ENCODE measurements at regions not wholly inside any gene's neighbourhood (a gene's known extent, or its start where the extent isn't known, plus 50 kb on each side); places are given as distances from the start of the nearest gene placed in this dataset.

DNA sequence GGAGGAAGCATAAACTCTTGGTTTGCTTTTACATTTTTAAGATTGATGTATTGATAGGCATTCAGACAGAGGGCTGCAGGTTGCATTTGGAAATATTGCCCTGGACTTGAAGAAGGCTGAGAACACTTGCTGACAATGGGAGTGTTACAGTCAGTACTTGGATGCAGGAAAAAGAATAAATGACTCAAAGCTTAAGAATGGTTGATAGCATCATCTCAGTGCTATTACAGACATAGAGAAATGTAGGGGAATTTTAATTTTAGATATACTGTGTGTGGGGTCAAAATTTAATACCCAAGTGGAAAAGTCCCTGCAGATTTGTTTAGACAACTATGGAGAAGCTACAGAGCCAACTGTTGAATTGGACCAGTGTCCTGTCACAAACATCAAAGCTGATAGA is 101.1 kb downstream of the ISL1 start:
- POLR2A ChIA-PET: interaction anchor here (0.7 kb wide), 1 partner anchor 9 kb away, joined by 5 read pairs; no protein-coding TSS in a partner anchor
- Histone ChIP-seq H3K36me3 (ENCODE audit: control insufficient read depth, insufficient read depth, low read length) (no peaks in the 10 kb centered on the region), H3K4me3 (ENCODE audit: low read depth, low read length) (no peak overlapping the region), H3K27me3 (ENCODE audit: control insufficient read depth, insufficient read depth, low read length) (no peaks in the 10 kb centered on the region)
- DNase-seq (ENCODE audit: low read depth): no peak
- CTCF ChIA-PET: interaction anchor here (0.6 kb wide), 1 partner anchor 976 kb away, joined by 3 read pairs; no protein-coding TSS in a partner anchor
- no peak for TF ChIP-seq CTCF (IDR thresholded peaks at IDR 0.05; ENCODE audit: insufficient read depth, low read depth, low read length)

DNA sequence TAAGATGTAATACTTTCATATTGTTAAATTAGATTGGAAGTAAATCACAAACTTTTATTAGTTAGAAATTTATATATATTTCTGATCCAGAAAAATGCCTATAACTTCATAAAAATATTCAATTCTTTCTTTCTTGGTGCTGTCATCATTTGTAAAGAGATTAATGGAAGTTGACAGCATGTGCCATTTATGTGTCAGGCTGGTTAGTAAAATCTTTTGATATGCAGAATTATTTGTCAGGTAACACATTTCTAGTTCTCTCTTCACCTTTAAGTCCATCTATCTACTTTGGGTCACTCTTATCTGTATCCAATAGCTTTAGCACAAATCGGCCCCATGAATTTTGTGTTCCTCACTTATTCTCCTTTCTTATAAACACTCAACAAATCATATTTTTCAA is 102.9 kb downstream of the ISL1 start:
- no peak for TF ChIP-seq CTCF (IDR thresholded peaks at IDR 0.05; ENCODE audit: insufficient read depth, low read depth, low read length)
- H3K4me3 ChIP-seq (ENCODE audit: low read depth, low read length): no peak overlapping the region
- ChIA-PET POLR2A (no interaction called here), CTCF (no interaction called here)
- DNase-seq (ENCODE audit: low read depth): no peak
- H3K27me3 ChIP-seq (ENCODE audit: control insufficient read depth, insufficient read depth, low read length): no peaks in the 10 kb centered on the region
- H3K36me3 ChIP-seq (ENCODE audit: control insufficient read depth, insufficient read depth, low read length): no peaks in the 10 kb centered on the region

DNA sequence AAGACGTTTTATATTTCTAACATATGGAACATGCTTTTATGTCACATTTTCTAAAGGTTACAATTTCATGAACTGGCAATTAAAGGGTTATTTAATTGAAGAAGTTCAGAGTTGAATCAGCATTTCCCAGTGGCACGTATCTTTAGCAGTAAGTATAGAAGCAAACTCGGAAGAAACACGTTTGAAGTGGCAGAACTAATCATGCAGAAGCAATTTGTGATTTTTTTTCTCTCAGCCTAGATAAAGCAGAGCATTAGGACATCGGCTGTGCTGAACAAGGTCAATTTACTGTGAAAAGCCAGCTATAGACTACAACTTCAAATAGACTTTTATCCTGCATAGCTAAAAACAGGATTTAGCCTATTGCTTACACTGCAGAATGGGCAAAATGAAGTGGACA is 104.7 kb downstream of the ISL1 start:
- DNase-seq (ENCODE audit: low read depth): no peak
- H3K36me3 ChIP-seq (ENCODE audit: control insufficient read depth, insufficient read depth, low read length): no peaks in the 10 kb centered on the region
- CTCF ChIA-PET: interaction anchor here (1.5 kb wide), 1 partner anchor 20 kb away, joined by 3 read pairs; no protein-coding TSS in a partner anchor
- no peak overlapping the region for H3K4me3 ChIP-seq (ENCODE audit: low read depth, low read length)
- POLR2A ChIA-PET: no interaction called here
- TF ChIP-seq CTCF (IDR thresholded peaks at IDR 0.05; ENCODE audit: insufficient read depth, low read depth, low read length): no peak
- no peaks in the 10 kb centered on the region for H3K27me3 ChIP-seq (ENCODE audit: control insufficient read depth, insufficient read depth, low read length)

GRCh38 chr5:51488803-51489642 is 105.8 kb downstream of the ISL1 start:
- H3K27me3 ChIP-seq (ENCODE audit: control insufficient read depth, insufficient read depth, low read length): no peaks in the 10 kb centered on the region
- ChIA-PET POLR2A (no interaction called here), CTCF (interaction anchor here (1.5 kb wide), 1 partner anchor 21 kb away, joined by 3 read pairs; no protein-coding TSS in a partner anchor)
- no peaks in the 10 kb centered on the region for H3K36me3 ChIP-seq (ENCODE audit: control insufficient read depth, insufficient read depth, low read length)
- H3K4me3 ChIP-seq (ENCODE audit: low read depth, low read length): no peak overlapping the region
- DNase-seq (ENCODE audit: low read depth): no peak
- no peak for TF ChIP-seq CTCF (IDR thresholded peaks at IDR 0.05; ENCODE audit: insufficient read depth, low read depth, low read length)

DNA sequence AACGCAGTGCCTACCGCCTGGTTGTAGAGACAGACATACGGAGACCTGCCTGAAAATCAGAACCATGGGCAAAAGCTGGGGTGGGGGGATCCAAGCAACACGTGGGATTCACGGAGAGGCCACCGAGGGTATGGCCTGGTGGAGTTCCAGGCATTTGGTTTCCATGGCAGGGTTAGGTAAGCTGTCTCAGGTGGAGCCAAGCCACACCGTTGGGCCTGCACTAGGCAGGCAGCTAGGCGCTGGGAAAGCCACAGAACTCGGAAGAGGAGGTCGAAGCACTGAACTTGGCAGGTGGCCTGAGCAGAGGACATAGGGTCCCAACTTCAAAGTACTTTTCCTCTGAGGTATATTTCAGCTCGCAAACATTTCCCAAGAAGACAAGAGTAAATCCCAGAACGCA is 111.6 kb downstream of the ISL1 start:
- Histone ChIP-seq H3K4me3 (ENCODE audit: low read depth, low read length) (no peak overlapping the region), H3K27me3 (ENCODE audit: control insufficient read depth, insufficient read depth, low read length) (no peaks in the 10 kb centered on the region), H3K36me3 (ENCODE audit: control insufficient read depth, insufficient read depth, low read length) (no peaks in the 10 kb centered on the region)
- ChIA-PET POLR2A (no interaction called here), CTCF (no interaction called here)
- DNase-seq (ENCODE audit: low read depth): no peak
- TF ChIP-seq CTCF (IDR thresholded peaks at IDR 0.05; ENCODE audit: insufficient read depth, low read depth, low read length): no peak
